Fibroblast of the aortic adventitia (primary cell): ENCODE measurements at regions not wholly inside any gene's neighbourhood (a gene's known extent, or its start where the extent isn't known, plus 50 kb on each side); places are given as distances from the start of the nearest gene placed in this dataset.

Source experiments
- DNase-seq: peaks from one replicate; pipeline ENCODE4 v3.0.0-alpha.2; 2010; ENCODE audit warnings: low read depth
- H3K4me3 ChIP-seq: 2 replicates; pipeline ENCODE4 v1.5.1; 2011; ENCODE audit warnings: low read depth, mild to moderate bottlenecking, control low read depth, low read length, moderate library complexity
- TF ChIP-seq, protein P1 (sequence below): IDR thresholded peaks from 2 replicates; pipeline ENCODE4 v1.5.1; 2011; ENCODE audit warnings: mild to moderate bottlenecking, low read length, control low read depth, inconsistent platforms; ENCODE audit not compliant: insufficient read depth

DNA sequence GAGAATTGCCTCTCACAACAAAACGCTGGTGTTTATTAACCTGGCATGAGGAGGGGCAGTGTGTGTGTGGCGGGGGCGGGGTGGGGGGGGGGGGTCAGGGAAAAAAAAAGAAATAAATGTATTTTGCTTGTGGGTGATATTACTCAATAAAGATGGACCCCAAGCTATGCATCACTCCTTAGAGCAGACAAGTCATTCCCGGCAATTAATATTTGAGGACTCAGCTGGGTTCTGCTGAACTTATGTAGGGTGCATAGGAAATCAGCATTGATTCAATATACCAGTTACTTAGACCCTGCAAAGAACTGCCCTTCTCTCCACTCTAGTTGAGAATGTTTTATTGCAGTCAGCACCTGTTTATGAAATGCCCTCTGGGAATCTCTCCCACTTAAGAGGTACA is 206.2 kb upstream of the MAF start:
- no peak for DNase-seq
- TF ChIP-seq, protein P1, sequence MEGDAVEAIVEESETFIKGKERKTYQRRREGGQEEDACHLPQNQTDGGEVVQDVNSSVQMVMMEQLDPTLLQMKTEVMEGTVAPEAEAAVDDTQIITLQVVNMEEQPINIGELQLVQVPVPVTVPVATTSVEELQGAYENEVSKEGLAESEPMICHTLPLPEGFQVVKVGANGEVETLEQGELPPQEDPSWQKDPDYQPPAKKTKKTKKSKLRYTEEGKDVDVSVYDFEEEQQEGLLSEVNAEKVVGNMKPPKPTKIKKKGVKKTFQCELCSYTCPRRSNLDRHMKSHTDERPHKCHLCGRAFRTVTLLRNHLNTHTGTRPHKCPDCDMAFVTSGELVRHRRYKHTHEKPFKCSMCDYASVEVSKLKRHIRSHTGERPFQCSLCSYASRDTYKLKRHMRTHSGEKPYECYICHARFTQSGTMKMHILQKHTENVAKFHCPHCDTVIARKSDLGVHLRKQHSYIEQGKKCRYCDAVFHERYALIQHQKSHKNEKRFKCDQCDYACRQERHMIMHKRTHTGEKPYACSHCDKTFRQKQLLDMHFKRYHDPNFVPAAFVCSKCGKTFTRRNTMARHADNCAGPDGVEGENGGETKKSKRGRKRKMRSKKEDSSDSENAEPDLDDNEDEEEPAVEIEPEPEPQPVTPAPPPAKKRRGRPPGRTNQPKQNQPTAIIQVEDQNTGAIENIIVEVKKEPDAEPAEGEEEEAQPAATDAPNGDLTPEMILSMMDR: no peak
- no peak overlapping the region for H3K4me3 ChIP-seq

DNA sequence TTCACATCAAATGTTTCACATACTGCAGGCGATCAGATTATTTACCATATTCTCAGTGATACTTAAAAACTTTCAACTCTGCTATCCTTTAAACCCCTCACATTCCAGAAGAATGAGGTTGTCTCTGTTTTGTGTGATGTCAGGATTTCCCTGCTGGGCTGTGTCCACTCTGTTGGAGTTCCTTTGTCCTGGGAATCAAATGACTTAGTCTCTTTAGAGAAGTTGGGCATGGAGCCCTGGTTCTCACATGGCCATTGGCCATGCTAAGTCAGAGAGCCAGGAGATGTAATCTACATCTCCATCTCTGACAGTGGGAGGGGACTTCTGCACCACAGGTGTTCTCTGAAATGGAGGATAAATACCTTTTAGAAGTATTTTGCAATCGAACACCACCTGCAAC is 205.1 kb upstream of the MAF start:
- TF ChIP-seq, protein P1: no peak
- no peak overlapping the region for H3K4me3 ChIP-seq
- no peak for DNase-seq

DNA sequence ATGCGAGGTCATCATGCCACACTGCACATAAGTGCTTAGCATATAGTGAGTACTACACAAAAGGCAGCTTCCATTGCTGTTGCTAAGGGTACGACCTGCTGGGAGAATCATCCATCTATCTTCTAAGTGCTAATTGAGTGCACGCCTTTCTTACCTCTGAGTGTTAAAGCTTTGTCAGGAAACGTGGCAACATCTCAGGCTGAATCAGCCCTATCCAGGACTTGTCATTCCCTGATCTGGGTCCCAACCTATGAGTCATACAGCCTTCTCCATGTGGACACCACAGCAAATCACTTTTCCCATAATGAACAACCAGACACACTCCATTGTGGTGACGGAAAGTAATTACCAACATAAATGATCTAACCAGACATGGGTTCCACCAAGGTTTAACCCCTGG is 201.1 kb upstream of the MAF start:
- no peak overlapping the region for H3K4me3 ChIP-seq
- TF ChIP-seq, protein P1: no peak
- no peak for DNase-seq

DNA sequence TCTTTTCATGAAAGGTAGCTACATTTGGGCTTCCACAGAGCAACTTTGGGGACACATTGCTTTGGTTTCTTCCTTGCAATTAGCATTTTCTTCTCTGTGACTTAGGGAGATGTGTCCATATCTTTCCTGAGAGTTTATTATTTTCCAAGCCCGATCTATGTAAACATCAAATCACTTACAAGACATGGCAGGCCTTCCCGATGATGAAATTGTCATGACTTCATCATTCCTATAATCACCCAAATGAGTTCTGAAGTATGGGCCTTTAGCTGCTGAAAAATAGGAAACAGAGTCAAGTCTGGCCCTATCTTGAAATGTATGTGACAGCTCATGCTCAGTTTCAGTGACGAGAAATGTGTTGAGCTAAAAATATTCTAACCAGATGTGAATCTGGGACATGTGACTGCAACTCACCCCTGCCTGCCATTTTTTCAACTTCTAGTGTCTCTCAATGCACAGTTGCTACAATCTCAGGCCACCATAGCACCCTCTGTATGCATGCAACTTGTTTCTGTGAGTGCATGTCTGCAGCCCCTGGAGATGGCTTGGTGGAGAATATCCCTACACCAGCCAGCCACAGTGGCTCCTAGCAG is 199.6 kb upstream of the MAF start:
- H3K4me3 ChIP-seq: no peak overlapping the region
- no peak for DNase-seq
- TF ChIP-seq, protein P1: no peak

DNA sequence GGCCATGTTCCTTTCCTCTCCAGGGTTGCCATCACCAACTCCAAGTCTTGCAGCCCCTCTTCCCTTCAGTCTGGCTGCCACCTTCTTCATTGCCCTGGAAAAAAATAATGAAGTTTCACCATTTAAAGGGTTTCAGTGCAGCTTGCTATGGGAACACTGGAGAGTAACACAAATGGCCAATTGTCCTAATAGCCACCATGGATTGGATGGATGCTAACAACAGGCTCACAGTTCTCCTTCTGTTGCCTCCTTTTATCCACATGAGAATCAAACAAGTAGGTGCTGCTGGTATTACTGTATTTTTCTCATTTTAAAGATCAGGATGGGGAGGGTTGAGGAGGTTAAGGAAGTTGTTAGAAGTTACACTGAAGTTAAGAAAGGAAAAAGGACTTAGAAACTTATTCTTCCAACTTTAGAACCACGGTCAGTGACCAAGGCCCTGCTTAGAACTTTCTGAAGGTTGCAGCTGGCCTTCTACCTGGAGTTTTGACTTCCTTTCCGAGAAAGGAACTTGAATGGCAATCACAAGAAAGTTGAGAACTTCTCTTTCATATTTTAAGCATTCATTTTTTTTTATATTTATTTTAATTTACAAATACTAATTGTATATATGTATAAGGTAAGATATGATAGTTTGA is 198.0 kb upstream of the MAF start:
- no peak for DNase-seq
- TF ChIP-seq, protein P1: no peak
- H3K4me3 ChIP-seq: no peak overlapping the region

DNA sequence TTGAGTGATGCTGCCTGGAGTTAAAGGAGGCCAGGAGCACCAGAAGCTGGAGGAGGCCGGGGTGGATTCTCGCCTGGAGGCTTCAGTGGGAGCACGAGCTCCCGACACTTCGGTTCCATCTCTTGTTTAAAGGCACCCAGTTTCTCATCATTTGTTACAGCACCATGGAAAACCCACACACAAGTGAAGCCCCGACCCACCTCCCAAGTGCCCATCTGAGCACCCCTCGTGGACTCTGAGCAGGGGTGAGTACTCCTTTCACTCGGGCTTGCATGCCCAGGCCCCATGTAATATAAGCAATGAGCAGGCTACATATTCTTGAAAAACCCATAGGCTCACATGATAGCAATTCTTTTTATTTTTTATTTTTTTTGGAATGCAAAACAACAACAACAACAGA is 196.9 kb upstream of the MAF start:
- DNase-seq: no peak
- TF ChIP-seq, protein P1: no peak
- H3K4me3 ChIP-seq: no peak overlapping the region

DNA sequence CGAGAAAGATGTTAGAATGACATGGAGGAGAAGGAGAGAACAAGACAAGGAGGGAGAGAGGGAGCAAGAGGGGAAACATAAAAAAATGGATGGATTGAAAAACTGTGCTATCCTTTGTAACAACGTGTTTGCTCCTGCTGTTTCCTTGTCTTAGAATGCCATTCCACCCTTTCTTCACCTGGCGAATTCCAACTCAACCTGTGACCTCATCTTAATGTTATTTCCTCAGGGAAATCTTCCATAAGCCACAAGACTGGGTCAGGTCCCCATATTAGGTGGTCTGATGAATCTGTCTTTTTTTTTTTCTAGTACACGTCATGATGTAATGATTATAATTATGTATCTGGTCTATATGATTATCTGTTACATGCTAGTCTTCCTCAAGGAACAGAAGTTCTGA is 195.0 kb upstream of the MAF start:
- no peak overlapping the region for H3K4me3 ChIP-seq
- TF ChIP-seq, protein P1: no peak
- DNase-seq: no peak
